Psoas muscle (tissue), 7 donors: ENCODE measurements at regions not wholly inside any gene's neighbourhood (a gene's known extent, or its start where the extent isn't known, plus 50 kb on each side); places are given as distances from the start of the nearest gene placed in this dataset.

Experiments
- ATAC-seq, 4 donors: fragments of 200-7000 bp; cut with Tn5 transposase; one replicate each; pipeline ENCODE4 v1.9.1; 2020; ENCODE audit warnings: moderate library complexity in 3 of 4, mild to moderate bottlenecking in 2 of 4
- DNase-seq, 2 donors: peaks; one replicate each; pipeline ENCODE4 v3.0.0-alpha.2; 2020
- H3K27ac ChIP-seq: fragments of 200-600 bp; one replicate; pipeline ENCODE4 v1.8.0; 2022
- H3K27me3 ChIP-seq, 3 donors: fragments of 200-600 bp in 1 of 3; one replicate each; pipeline versions ENCODE4 v1.6.1 to v1.8.0; 2013 to 2022; ENCODE audit warnings: low read length in 2 of 3, mild to moderate bottlenecking in 2 of 3, moderate library complexity in 1 of 3; ENCODE audit not compliant: insufficient read depth in 3 of 3
- H3K36me3 ChIP-seq, 2 donors: fragments of 200-600 bp in 1 of 2; one replicate each; pipeline versions ENCODE4 v1.6.1 to v1.8.0; 2013 to 2022; ENCODE audit warnings: low read depth in 1 of 2, mild to moderate bottlenecking in 1 of 2, moderate library complexity in 1 of 2; ENCODE audit not compliant: insufficient read depth in 1 of 2
- H3K4me1 ChIP-seq: fragments of 200-600 bp; one replicate; pipeline ENCODE4 v1.8.0; 2022
- H3K4me3 ChIP-seq: fragments of 200-600 bp; one replicate; pipeline ENCODE4 v1.8.0; 2022; ENCODE audit warnings: mild to moderate bottlenecking
- H3K9me3 ChIP-seq: fragments of 200-600 bp; one replicate; pipeline ENCODE4 v1.8.0; 2022
- CTCF ChIP-seq: fragments of 200-600 bp; IDR thresholded peaks from one replicate; pipeline ENCODE4 v1.8.0; 2022; ENCODE audit warnings: antibody characterized with exemption
- WGBS, 3 donors: extraction: QIAGEN DNeasy Blood & Tissue Kit; methylation state at CpG; one replicate each; pipeline versions ENCODE4 v1.1.6 to v1.1.7; 2013; 5-methylcytosine and 5-hydroxymethylcytosine counted together
- intact Hi-C, 2 donors: fragments of 100-400 bp; cut with DNase I; formaldehyde crosslinking; loops; one replicate each; pipeline versions ENCODE4 v1.11.0 to v1.14.2; 2022
- donor health status: healthy with polysubstance abuse.
- donor health status: DM: no; HTN: no; CAD: no; lungs with moderate emphysema.
- donor health status: Bipolar disorder and iron deficiency.
- donor health status: healthy.
- donor health status: DM: yes; HTN: yes; CAD: no.
- donor health status: DM: no; HTN: no; CAD: no.
- donor health status: DM: yes; HTN: yes; CAD: no.

GRCh38 chr5:124641154-124641792 is 105.2 kb downstream of the ZNF608 start:
- Histone ChIP-seq H3K27ac (no peak overlapping the region), H3K4me1 (no peaks in the 10 kb centered on the region), H3K9me3 (no peaks in the 10 kb centered on the region), H3K4me3 (no peak overlapping the region), H3K36me3 (peaks cover 3 to 37% of the 10 kb centered on the region in 2 donors), H3K27me3 (no peaks in the 10 kb centered on the region)
- ATAC-seq (no peak), DNase-seq (no peak)
- intact Hi-C loops, result no loop called here
- WGBS, 3 donors, result 89 to 94% (median 91%) methylated on average over 11 of the region's 11 CpGs
- TF ChIP-seq CTCF, result no peak

GRCh38 chr5:124639095-124639665 is 107.3 kb downstream of the ZNF608 start:
- ATAC-seq (no peak), DNase-seq (no peak)
- no peak for TF ChIP-seq CTCF
- peaks cover 10% of the 10 kb centered on the region for H3K4me1 ChIP-seq
- no peak overlapping the region for H3K4me3 ChIP-seq
- no peak overlapping the region for H3K27ac ChIP-seq
- no peaks in the 10 kb centered on the region for H3K9me3 ChIP-seq
- no peaks in the 10 kb centered on the region for H3K27me3 ChIP-seq
- WGBS, 3 donors, result 76 to 80% (median 80%) methylated on average over 4 of the region's 4 CpGs
- peaks cover 3 to 35% of the 10 kb centered on the region in 2 donors for H3K36me3 ChIP-seq
- intact Hi-C loops, result no loop called here

GRCh38 chr5:124637011-124637410 is 109.4 kb downstream of the ZNF608 start:
- H3K36me3 ChIP-seq, result peaks cover 3 to 19% of the 10 kb centered on the region in 2 donors
- ATAC-seq, result no peak
- no peak overlapping the region for H3K27ac ChIP-seq
- H3K4me3 ChIP-seq, result no peak overlapping the region
- H3K9me3 ChIP-seq, result no peaks in the 10 kb centered on the region
- H3K4me1 ChIP-seq, result peaks cover 10% of the 10 kb centered on the region
- TF ChIP-seq CTCF, result no peak
- 95 to 99% (median 97%) methylated on average over 3 of the region's 3 CpGs for WGBS, 3 donors
- no peaks in the 10 kb centered on the region for H3K27me3 ChIP-seq
- intact Hi-C loops, result no loop called here
- no peak for DNase-seq

GRCh38 chr5:124634741-124635323 is 111.6 kb downstream of the ZNF608 start:
- TF ChIP-seq CTCF, result no peak
- Histone ChIP-seq H3K27ac (no peak overlapping the region), H3K36me3 (peaks cover 0 to 11% of the 10 kb centered on the region in 2 donors), H3K9me3 (no peaks in the 10 kb centered on the region), H3K4me3 (no peak overlapping the region), H3K4me1 (peaks cover 10% of the 10 kb centered on the region), H3K27me3 (no peaks in the 10 kb centered on the region)
- DNase-seq, result no peak
- peak in 1 of 4 donors; percentile 30 for ATAC-seq
- intact Hi-C loops, result no loop called here
- WGBS, 3 donors, result 33 to 57% (median 38%) methylated on average over 3 of the region's 3 CpGs
